K562 (cell line): ENCODE measurements at regions not wholly inside any gene's neighbourhood (a gene's known extent, or its start where the extent isn't known, plus 50 kb on each side); places are given as distances from the start of the nearest gene placed in this dataset.

ENCODE experiments used
- ARID3B ChIP-seq: fragments of 250-450 bp; sonication (Bioruptor Pico); IDR thresholded peaks from 2 replicates; pipeline ENCODE4 v1.4.0; 2020; ENCODE audit warnings: borderline replicate concordance
- SIN3A ChIP-seq, 2 experiments: fragments of 150-350 bp in 1 of 2; IDR thresholded peaks; 2 replicates each; pipeline ENCODE4 v1.6.1; 2011 to 2016; ENCODE audit warnings: borderline replicate concordance in 2 of 2, low read depth in 2 of 2, low read length in 2 of 2, mild to moderate bottlenecking in 2 of 2, moderate library complexity in 2 of 2; ENCODE audit not compliant: control insufficient read depth in 1 of 2
- TAF1 ChIP-seq: IDR thresholded peaks from 2 replicates; pipeline ENCODE4 v1.6.1; 2011; ENCODE audit warnings: mild to moderate bottlenecking, low read length, moderate library complexity; ENCODE audit not compliant: insufficient read depth, control insufficient read depth, severe bottlenecking; ENCODE audit errors: extremely low read depth

GRCh38 chr14:82779301-82779700 is 1245.6 kb upstream of the SEL1L start:
- no peak for TF ChIP-seq SIN3A (IDR thresholded peaks at IDR 0.05; ENCODE audit: borderline replicate concordance in 2 of 2, control insufficient read depth in 1 of 2, low read depth in 2 of 2, low read length in 2 of 2)
- no peak for TF ChIP-seq ARID3B (CRISPR knock-in tag)
- TF ChIP-seq TAF1 = no peak
